ENCODE measurements at regions not wholly inside any gene's neighbourhood (a gene's known extent, or its start where the extent isn't known, plus 50 kb on each side); places are given as distances from the start of the nearest gene placed in this dataset.

- no peak for TF ChIP-seq ZNF462 (CRISPR knock-in tag; IDR thresholded peaks at IDR 0.05)
- TF ChIP-seq ZNF331 (CRISPR knock-in tag; IDR thresholded peaks at IDR 0.05; ENCODE audit: low read depth) = no peak
Observed at GRCh38 chr12:93200291-93200917, 177.3 kb upstream of the NUDT4 start (continued).

- no peak overlapping the region for H3K27ac Mint-ChIP-seq
- Histone ChIP-seq H3K4me2 (no peak overlapping the region), H3F3A (replicated peaks; ENCODE audit: low read depth) (no peaks in the 10 kb centered on the region), H2AFZ (no peak overlapping the region), H3K79me2 (replicated peaks; ENCODE audit: insufficient read depth) (no peaks in the 10 kb centered on the region), H3K36me3 (ENCODE audit: insufficient read depth) (no peaks in the 10 kb centered on the region), H3K4me3 (no peak overlapping the region), H3K4me1 (ENCODE audit: insufficient read depth) (no peaks in the 10 kb centered on the region), H3K9me2 (ENCODE audit: insufficient read depth) (0 out of 2 replicates have a peak, but pooled peaks cover 7% of the 10 kb centered on the region), H4K20me1 (replicated peaks; ENCODE audit: insufficient read depth) (no peaks in the 10 kb centered on the region), H3K27me3 (ENCODE audit: insufficient read depth) (no peaks in the 10 kb centered on the region), H3K27ac (ENCODE audit: low read depth) (no peak overlapping the region)
- H3K4me3 Mint-ChIP-seq = no peak overlapping the region
- ATAC-seq (no peak), DNase-seq (ENCODE audit: low spot score) (no peak)
- no peaks in the 10 kb centered on the region for H3K36me3 Mint-ChIP-seq (ENCODE audit: low read depth)
- H3K27me3 Mint-ChIP-seq (ENCODE audit: insufficient read depth, low read depth, poor library complexity) = no peaks in the 10 kb centered on the region
- peaks cover 3% of the 10 kb centered on the region; the same call in 2 of the 3 replicates for H3K4me1 Mint-ChIP-seq
- peaks cover 3% of the 10 kb centered on the region; the same call in 1 of the 3 replicates for H3K9me3 Mint-ChIP-seq
- TF ChIP-seq ZNF331 (CRISPR knock-in tag; IDR thresholded peaks at IDR 0.05; ENCODE audit: low read depth) (no peak), CTCF (conservative IDR thresholded peaks at IDR 0.05; ENCODE audit: low read depth in 2 of 2) (no peak), NANOG (IDR thresholded peaks at IDR 0.05; ENCODE audit: borderline replicate concordance) (no peak), JUNB (IDR thresholded peaks at IDR 0.05; ENCODE audit: unreplicated experiment) (no peak), CREB1 (CRISPR knock-in tag; IDR thresholded peaks at IDR 0.05; ENCODE audit: low read depth) (no peak), STAT1 (IDR thresholded peaks at IDR 0.05; ENCODE audit: unreplicated experiment) (no peak), POLR2AphosphoS5 (IDR thresholded peaks at IDR 0.05; ENCODE audit: low read depth) (no peak)
Observed at GRCh38 chr12:93201990-93202389, 175.7 kb upstream of the NUDT4 start.
